ENCODE measurements at regions not wholly inside any gene's neighbourhood (a gene's known extent, or its start where the extent isn't known, plus 50 kb on each side); places are given as distances from the start of the nearest gene placed in this dataset.

DNA sequence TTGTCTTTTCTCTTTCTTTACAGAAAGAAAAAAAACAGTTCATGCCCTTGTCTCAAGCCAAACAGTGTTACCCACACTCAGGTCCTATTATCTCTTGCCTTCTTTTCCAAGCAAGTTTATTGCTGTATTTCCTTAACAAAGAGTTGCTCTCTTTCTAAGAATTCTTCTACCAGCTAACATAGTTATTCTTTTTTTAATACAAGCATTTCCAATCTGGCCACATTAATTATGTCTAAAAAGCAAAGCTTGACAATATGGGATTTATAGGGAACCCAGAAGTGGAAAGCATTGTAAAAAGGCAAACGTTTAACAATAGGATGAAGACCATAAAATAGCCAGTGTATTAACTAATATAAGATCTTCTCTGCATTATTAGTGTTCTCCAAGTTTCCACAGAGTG lies 272.5 kb upstream of the CWC22 start:
- H3K4me3 ChIP-seq: no peak overlapping the region
- H3K9me2 ChIP-seq (ENCODE audit: insufficient read depth): 0 out of 2 replicates have a peak, but pooled peaks cover 11% of the 10 kb centered on the region
- H3K4me1 ChIP-seq (replicated peaks; ENCODE audit: insufficient read depth): no peaks in the 10 kb centered on the region
- TF ChIP-seq, protein P1, sequence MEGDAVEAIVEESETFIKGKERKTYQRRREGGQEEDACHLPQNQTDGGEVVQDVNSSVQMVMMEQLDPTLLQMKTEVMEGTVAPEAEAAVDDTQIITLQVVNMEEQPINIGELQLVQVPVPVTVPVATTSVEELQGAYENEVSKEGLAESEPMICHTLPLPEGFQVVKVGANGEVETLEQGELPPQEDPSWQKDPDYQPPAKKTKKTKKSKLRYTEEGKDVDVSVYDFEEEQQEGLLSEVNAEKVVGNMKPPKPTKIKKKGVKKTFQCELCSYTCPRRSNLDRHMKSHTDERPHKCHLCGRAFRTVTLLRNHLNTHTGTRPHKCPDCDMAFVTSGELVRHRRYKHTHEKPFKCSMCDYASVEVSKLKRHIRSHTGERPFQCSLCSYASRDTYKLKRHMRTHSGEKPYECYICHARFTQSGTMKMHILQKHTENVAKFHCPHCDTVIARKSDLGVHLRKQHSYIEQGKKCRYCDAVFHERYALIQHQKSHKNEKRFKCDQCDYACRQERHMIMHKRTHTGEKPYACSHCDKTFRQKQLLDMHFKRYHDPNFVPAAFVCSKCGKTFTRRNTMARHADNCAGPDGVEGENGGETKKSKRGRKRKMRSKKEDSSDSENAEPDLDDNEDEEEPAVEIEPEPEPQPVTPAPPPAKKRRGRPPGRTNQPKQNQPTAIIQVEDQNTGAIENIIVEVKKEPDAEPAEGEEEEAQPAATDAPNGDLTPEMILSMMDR (conservative IDR thresholded peaks at IDR 0.05): no peak
- no peak for TF ChIP-seq EZH2 (IDR thresholded peaks at IDR 0.05; ENCODE audit: low read depth)
- BruUV-seq (replicated peaks): no TSS peak
- POLR2A ChIA-PET (ENCODE audit: unreplicated experiment): no interaction called here
- H4K20me1 ChIP-seq (ENCODE audit: insufficient read depth): no peaks in the 10 kb centered on the region
- DNase-seq: no peak
- no peak overlapping the region for H3K4me2 ChIP-seq
- intact Hi-C loops (cut with micrococcal nuclease; ENCODE audit: unreplicated experiment): no loop called here
- no peak overlapping the region; the same call in 1 of the 2 replicates for H2AFZ ChIP-seq
- no peaks in the 10 kb centered on the region for H3K79me2 ChIP-seq (ENCODE audit: low read depth)
- no peaks in the 10 kb centered on the region for H3K36me3 ChIP-seq (ENCODE audit: low read depth)
- no peaks in the 10 kb centered on the region for H3K27me3 ChIP-seq (ENCODE audit: insufficient read depth, low read depth)
- no peak overlapping the region for H3K27ac ChIP-seq
- no peaks in the 10 kb centered on the region for H3K9me3 ChIP-seq (ENCODE audit: insufficient read depth, low read depth)
- H3F3A ChIP-seq (ENCODE audit: insufficient read depth, low read depth): no peaks in the 10 kb centered on the region
- CTCF ChIA-PET: no interaction called here

DNA sequence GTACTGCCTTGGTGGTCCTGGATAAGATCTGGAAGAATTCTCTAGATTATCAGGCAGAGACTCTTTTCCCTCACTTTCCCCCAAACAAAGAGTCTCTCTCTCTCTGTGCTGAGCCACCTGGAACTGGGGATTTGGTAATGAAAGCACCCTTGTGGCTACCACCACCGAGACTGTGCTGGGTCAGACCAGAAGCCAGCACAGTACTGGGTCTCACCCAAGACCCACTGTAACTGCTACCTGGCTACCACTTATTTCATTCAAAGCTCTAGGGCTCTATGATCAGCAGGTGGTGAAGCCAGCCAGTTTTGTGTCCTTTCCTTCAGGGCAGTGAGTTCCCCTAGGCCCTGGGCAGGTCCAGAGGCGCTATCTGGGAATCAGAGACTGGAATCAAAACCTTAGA lies 269.6 kb upstream of the CWC22 start:
- no peak for DNase-seq
- ChIA-PET CTCF (no interaction called here), POLR2A (ENCODE audit: unreplicated experiment) (no interaction called here)
- H3K9me2 ChIP-seq (ENCODE audit: insufficient read depth): 0 out of 2 replicates have a peak, but pooled peaks cover 9% of the 10 kb centered on the region
- no peaks in the 10 kb centered on the region for H3F3A ChIP-seq (ENCODE audit: insufficient read depth, low read depth)
- H3K36me3 ChIP-seq (ENCODE audit: low read depth): no peaks in the 10 kb centered on the region
- H3K4me1 ChIP-seq (replicated peaks; ENCODE audit: insufficient read depth): no peaks in the 10 kb centered on the region
- H4K20me1 ChIP-seq (ENCODE audit: insufficient read depth): no peaks in the 10 kb centered on the region
- H2AFZ ChIP-seq: peak overlapping the region; percentile 1; the same call in 1 of the 2 replicates
- intact Hi-C loops (cut with micrococcal nuclease; ENCODE audit: unreplicated experiment): no loop called here
- no peaks in the 10 kb centered on the region for H3K79me2 ChIP-seq (ENCODE audit: low read depth)
- 0 out of 2 replicates have a peak, but pooled peaks cover 5% of the 10 kb centered on the region for H3K9me3 ChIP-seq (ENCODE audit: insufficient read depth, low read depth)
- TF ChIP-seq, protein P1 (conservative IDR thresholded peaks at IDR 0.05): no peak
- TF ChIP-seq EZH2 (IDR thresholded peaks at IDR 0.05; ENCODE audit: low read depth): no peak
- H3K27ac ChIP-seq: no peak overlapping the region
- H3K4me3 ChIP-seq: no peak overlapping the region
- H3K27me3 ChIP-seq (ENCODE audit: insufficient read depth, low read depth): no peaks in the 10 kb centered on the region
- BruUV-seq (replicated peaks): no TSS peak
- no peak overlapping the region for H3K4me2 ChIP-seq

DNA sequence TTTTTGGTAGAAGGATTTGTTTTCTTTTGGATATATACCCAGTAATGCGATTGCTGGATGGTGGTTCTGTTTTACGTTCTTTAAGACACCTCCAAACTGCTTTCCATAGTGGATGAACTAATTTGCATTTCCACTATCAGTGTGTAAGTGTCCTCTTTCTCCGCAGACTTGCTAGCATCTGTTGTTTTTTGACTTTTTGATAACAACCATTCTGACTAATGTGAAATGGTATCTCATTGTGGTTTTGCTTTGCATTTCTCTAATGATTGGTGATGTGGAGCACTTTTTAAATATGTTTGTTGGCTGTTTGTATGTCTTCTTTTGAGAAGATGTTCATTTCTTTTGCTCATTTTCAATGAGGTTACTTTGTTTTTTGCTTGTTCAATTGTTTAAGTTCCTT lies 260.9 kb upstream of the CWC22 start:
- H3K27ac ChIP-seq: no peak overlapping the region
- H3K4me3 ChIP-seq: no peak overlapping the region
- no peaks in the 10 kb centered on the region for H3K36me3 ChIP-seq (ENCODE audit: low read depth)
- no peaks in the 10 kb centered on the region for H3K79me2 ChIP-seq (ENCODE audit: low read depth)
- no TSS peak for BruUV-seq (replicated peaks)
- ChIA-PET POLR2A (ENCODE audit: unreplicated experiment) (no interaction called here), CTCF (no interaction called here)
- H3K4me1 ChIP-seq (replicated peaks; ENCODE audit: insufficient read depth): no peaks in the 10 kb centered on the region
- TF ChIP-seq, protein P1 (conservative IDR thresholded peaks at IDR 0.05): no peak
- TF ChIP-seq EZH2 (IDR thresholded peaks at IDR 0.05; ENCODE audit: low read depth): no peak
- no peaks in the 10 kb centered on the region for H3K27me3 ChIP-seq (ENCODE audit: insufficient read depth, low read depth)
- no peak for DNase-seq
- H3F3A ChIP-seq (ENCODE audit: insufficient read depth, low read depth): no peaks in the 10 kb centered on the region
- H4K20me1 ChIP-seq (ENCODE audit: insufficient read depth): no peaks in the 10 kb centered on the region
- no peaks in the 10 kb centered on the region for H3K9me2 ChIP-seq (ENCODE audit: insufficient read depth)
- H2AFZ ChIP-seq: no peak overlapping the region
- H3K9me3 ChIP-seq (ENCODE audit: insufficient read depth, low read depth): 0 out of 2 replicates have a peak, but pooled peaks cover 8% of the 10 kb centered on the region
- intact Hi-C loops (cut with micrococcal nuclease; ENCODE audit: unreplicated experiment): loop anchor here (1.0 kb wide), 1 partner anchor 13 kb away; no protein-coding TSS in a partner anchor
- H3K4me2 ChIP-seq: no peak overlapping the region
